ENCODE measurements at regions not wholly inside any gene's neighbourhood (a gene's known extent, or its start where the extent isn't known, plus 50 kb on each side); places are given as distances from the start of the nearest gene placed in this dataset.

GRCh38 chr14:86003998-86004397 lies 474.1 kb downstream of the FLRT2 start:
- intact Hi-C loops (cut with micrococcal nuclease) (no loop called here), dilution Hi-C loops (cut with MboI; ENCODE audit: extremely low pct_ligation_motif_present, low sequenced_read_pairs) (no loop called here)
- Histone ChIP-seq H3K4me2 (ENCODE audit: insufficient read depth, low read length) (no peak overlapping the region), H2AFZ (ENCODE audit: low read depth, low read length) (no peak overlapping the region), H3K9ac (replicated peaks; ENCODE audit: extremely low read depth, insufficient read depth, low read length) (no peak overlapping the region), H3K36me3 (ENCODE audit: control insufficient read depth in 2 of 2, extremely low read depth in 1 of 2, insufficient read depth in 2 of 2, low read length in 2 of 2) (no peaks in the 10 kb centered on the region), H3K9me1 (replicated peaks; ENCODE audit: control insufficient read depth, extremely low read depth, insufficient read depth, low read length) (no peaks in the 10 kb centered on the region), H3K4me1 (ENCODE audit: control insufficient read depth, extremely low read depth, insufficient read depth, low read length) (no peaks in the 10 kb centered on the region), H3K79me2 (ENCODE audit: control insufficient read depth, insufficient read depth, low read length) (no peaks in the 10 kb centered on the region), H4K20me1 (replicated peaks; ENCODE audit: control insufficient read depth, extremely low read depth, insufficient read depth, low read length) (no peaks in the 10 kb centered on the region), H3K27me3 (ENCODE audit: control insufficient read depth in 2 of 2, insufficient read depth in 2 of 2, low read length in 2 of 2) (no peaks in the 10 kb centered on the region), H3K27ac (ENCODE audit: insufficient read depth, low read depth, low read length) (no peak overlapping the region), H3K9me3 (replicated peaks; ENCODE audit: control insufficient read depth, insufficient read depth, low read length) (no peaks in the 10 kb centered on the region), H3K4me3 (replicated peaks in 1 of 3; ENCODE audit: insufficient read depth in 1 of 3, low read depth in 1 of 3, low read length in 3 of 3) (no peak overlapping the region)
- DNase-seq (ENCODE audit: low read depth, low spot score), result no peak
- TF ChIP-seq MYC (IDR thresholded peaks at IDR 0.05; ENCODE audit: low read depth, low read length), result no peak
- TF ChIP-seq MAX (IDR thresholded peaks at IDR 0.05; ENCODE audit: insufficient read depth, insufficient read length), result no peak
- TF ChIP-seq POLR2A (IDR thresholded peaks at IDR 0.05; ENCODE audit: low read depth, low read length), result no peak
- no peak for TF ChIP-seq EZH2 (IDR thresholded peaks at IDR 0.05; ENCODE audit: borderline replicate concordance, low read depth, low read length, severe bottlenecking)
- TF ChIP-seq GATA2 (IDR thresholded peaks at IDR 0.05; ENCODE audit: insufficient read depth, insufficient read length, low read depth, low read length), result no peak
- TF ChIP-seq JUN (IDR thresholded peaks at IDR 0.05; ENCODE audit: borderline replicate concordance, insufficient read depth, insufficient read length, low read depth), result no peak
- TF ChIP-seq FOS (IDR thresholded peaks at IDR 0.05; ENCODE audit: borderline replicate concordance, insufficient read depth, low read length), result no peak
- no peak for TF ChIP-seq POLR2AphosphoS5 (IDR thresholded peaks at IDR 0.05; ENCODE audit: insufficient read depth, low read depth, low read length)
- TF ChIP-seq, protein P1, sequence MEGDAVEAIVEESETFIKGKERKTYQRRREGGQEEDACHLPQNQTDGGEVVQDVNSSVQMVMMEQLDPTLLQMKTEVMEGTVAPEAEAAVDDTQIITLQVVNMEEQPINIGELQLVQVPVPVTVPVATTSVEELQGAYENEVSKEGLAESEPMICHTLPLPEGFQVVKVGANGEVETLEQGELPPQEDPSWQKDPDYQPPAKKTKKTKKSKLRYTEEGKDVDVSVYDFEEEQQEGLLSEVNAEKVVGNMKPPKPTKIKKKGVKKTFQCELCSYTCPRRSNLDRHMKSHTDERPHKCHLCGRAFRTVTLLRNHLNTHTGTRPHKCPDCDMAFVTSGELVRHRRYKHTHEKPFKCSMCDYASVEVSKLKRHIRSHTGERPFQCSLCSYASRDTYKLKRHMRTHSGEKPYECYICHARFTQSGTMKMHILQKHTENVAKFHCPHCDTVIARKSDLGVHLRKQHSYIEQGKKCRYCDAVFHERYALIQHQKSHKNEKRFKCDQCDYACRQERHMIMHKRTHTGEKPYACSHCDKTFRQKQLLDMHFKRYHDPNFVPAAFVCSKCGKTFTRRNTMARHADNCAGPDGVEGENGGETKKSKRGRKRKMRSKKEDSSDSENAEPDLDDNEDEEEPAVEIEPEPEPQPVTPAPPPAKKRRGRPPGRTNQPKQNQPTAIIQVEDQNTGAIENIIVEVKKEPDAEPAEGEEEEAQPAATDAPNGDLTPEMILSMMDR (IDR thresholded peaks at IDR 0.05; ENCODE audit: extremely low read depth in 1 of 2, insufficient read depth in 1 of 2, low read depth in 1 of 2, low read length in 2 of 2), result no peak
- ChIA-PET POLR2A (no interaction called here), CTCF (no interaction called here)
- no TSS peak for BruUV-seq (replicated peaks)
- FAIRE-seq, result no peak
